ENCODE measurements at regions not wholly inside any gene's neighbourhood (a gene's known extent, or its start where the extent isn't known, plus 50 kb on each side); places are given as distances from the start of the nearest gene placed in this dataset.

DNA sequence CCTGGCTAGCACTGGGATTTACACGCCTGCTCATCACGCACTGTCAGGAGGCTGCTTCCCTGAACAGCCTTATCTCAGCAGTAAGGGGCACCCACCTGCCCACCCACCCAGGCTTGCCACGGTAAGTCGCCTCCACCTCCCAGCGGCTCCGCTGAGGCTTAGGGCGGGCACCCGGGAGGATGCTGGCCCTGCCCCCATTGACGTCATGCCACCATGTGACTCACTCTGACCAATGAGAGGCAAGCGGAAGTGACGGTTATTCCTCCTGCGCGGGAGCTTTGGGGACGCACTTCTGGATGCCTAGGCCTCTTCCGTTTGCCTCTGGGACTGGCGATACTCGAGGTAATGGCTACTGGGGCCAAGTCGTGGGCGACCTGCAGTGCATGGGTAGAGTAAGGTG, 256.8 kb downstream of the QKI start:
- Histone ChIP-seq H3K4me2 (ENCODE audit: control insufficient read depth, extremely low read depth, insufficient read depth, low read depth, low read length) (no peak overlapping the region), H2AFZ (ENCODE audit: control insufficient read depth, low read length) (no peak overlapping the region), H4K20me1 (ENCODE audit: control insufficient read depth, extremely low read depth, insufficient read depth, low read length) (no peaks in the 10 kb centered on the region), H3K36me3 (ENCODE audit: control insufficient read depth in 2 of 2, extremely low read depth in 1 of 2, insufficient read depth in 2 of 2, low read length in 2 of 2) (no peaks in the 10 kb centered on the region), H3K4me3 (ENCODE audit: control insufficient read depth in 2 of 3, extremely low read depth in 1 of 3, insufficient read depth in 2 of 3, low read depth in 1 of 3, low read length in 3 of 3) (no peak overlapping the region), H3K4me1 (ENCODE audit: control insufficient read depth, extremely low read depth, insufficient read depth, low read length) (no peaks in the 10 kb centered on the region), H3K9me1 (ENCODE audit: control insufficient read depth, extremely low read depth, insufficient read depth, low read length) (no peaks in the 10 kb centered on the region), H3K9me3 (ENCODE audit: control insufficient read depth, low read depth, low read length) (peaks cover 3% of the 10 kb centered on the region), H3K9ac (ENCODE audit: control insufficient read depth, extremely low read depth, insufficient read depth, low read length) (no peak overlapping the region), H3K27me3 (ENCODE audit: control insufficient read depth, extremely low read depth, insufficient read depth, low read length) (no peaks in the 10 kb centered on the region), H3K27ac (ENCODE audit: control insufficient read depth, insufficient read depth, low read length) (no peak overlapping the region), H3K79me2 (ENCODE audit: control insufficient read depth, insufficient read depth, low read length) (no peaks in the 10 kb centered on the region)
- DNase-seq (ENCODE audit: low read depth, low spot score) (no peak), FAIRE-seq (no peak)
- no peak for TF ChIP-seq EZH2 (IDR thresholded peaks at IDR 0.05; ENCODE audit: low read length)
- no peak for TF ChIP-seq CTCF (optimal IDR thresholded peaks at IDR 0.05 in 1 of 3, IDR thresholded peaks at IDR 0.05 in 1 of 3, conservative IDR thresholded peaks at IDR 0.05 in 1 of 3; ENCODE audit: extremely low read depth in 1 of 3, insufficient read depth in 2 of 3, low read length in 3 of 3)
- dilution Hi-C loops (cut with MboI; ENCODE audit: extremely low pct_ligation_motif_present, low sequenced_read_pairs): no loop called here

DNA sequence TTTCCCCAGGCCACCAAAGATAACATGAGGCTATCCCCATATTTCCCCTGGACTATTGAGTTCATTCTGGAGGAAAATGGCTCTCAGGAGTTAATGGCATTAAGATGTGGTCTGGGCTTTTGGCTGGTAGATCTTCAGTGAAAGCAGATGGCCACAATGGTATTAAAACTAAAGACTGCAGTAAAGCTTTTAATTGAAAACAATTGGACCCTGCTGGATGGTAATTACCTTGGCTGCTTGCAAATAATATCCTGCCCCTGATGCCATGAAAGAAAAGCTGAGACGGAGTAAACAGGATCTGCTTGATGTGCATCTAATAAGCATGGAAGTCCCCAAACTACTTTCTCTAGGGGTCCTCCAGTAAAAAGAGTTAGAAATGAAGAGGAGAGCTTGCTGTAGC, 255.8 kb downstream of the QKI start:
- H3K9ac ChIP-seq (ENCODE audit: control insufficient read depth, extremely low read depth, insufficient read depth, low read length): no peak overlapping the region
- H3K9me1 ChIP-seq (ENCODE audit: control insufficient read depth, extremely low read depth, insufficient read depth, low read length): no peaks in the 10 kb centered on the region
- H3K4me3 ChIP-seq (ENCODE audit: control insufficient read depth in 2 of 3, extremely low read depth in 1 of 3, insufficient read depth in 2 of 3, low read depth in 1 of 3, low read length in 3 of 3): no peak overlapping the region
- no peak overlapping the region for H3K27ac ChIP-seq (ENCODE audit: control insufficient read depth, insufficient read depth, low read length)
- H3K9me3 ChIP-seq (ENCODE audit: control insufficient read depth, low read depth, low read length): peaks cover 3% of the 10 kb centered on the region
- no peaks in the 10 kb centered on the region for H3K79me2 ChIP-seq (ENCODE audit: control insufficient read depth, insufficient read depth, low read length)
- H3K4me2 ChIP-seq (ENCODE audit: control insufficient read depth, extremely low read depth, insufficient read depth, low read depth, low read length): no peak overlapping the region
- FAIRE-seq (no peak), DNase-seq (ENCODE audit: low read depth, low spot score) (no peak)
- no peaks in the 10 kb centered on the region for H3K4me1 ChIP-seq (ENCODE audit: control insufficient read depth, extremely low read depth, insufficient read depth, low read length)
- no peaks in the 10 kb centered on the region for H3K27me3 ChIP-seq (ENCODE audit: control insufficient read depth, extremely low read depth, insufficient read depth, low read length)
- H3K36me3 ChIP-seq (ENCODE audit: control insufficient read depth in 2 of 2, extremely low read depth in 1 of 2, insufficient read depth in 2 of 2, low read length in 2 of 2): no peaks in the 10 kb centered on the region
- dilution Hi-C loops (cut with MboI; ENCODE audit: extremely low pct_ligation_motif_present, low sequenced_read_pairs): no loop called here
- H4K20me1 ChIP-seq (ENCODE audit: control insufficient read depth, extremely low read depth, insufficient read depth, low read length): no peaks in the 10 kb centered on the region
- TF ChIP-seq EZH2 (IDR thresholded peaks at IDR 0.05; ENCODE audit: low read length) (no peak), CTCF (optimal IDR thresholded peaks at IDR 0.05 in 1 of 3, IDR thresholded peaks at IDR 0.05 in 1 of 3, conservative IDR thresholded peaks at IDR 0.05 in 1 of 3; ENCODE audit: extremely low read depth in 1 of 3, insufficient read depth in 2 of 3, low read length in 3 of 3) (no peak)
- no peak overlapping the region for H2AFZ ChIP-seq (ENCODE audit: control insufficient read depth, low read length)

Data from keratinocyte (primary cell).